Stimulated activated CD4-positive, alpha-beta T cell treated with anti-CD3 and anti-CD28 coated beads, Interleukin-12 subunit alpha, Interleukin-12 subunit beta, amount 100 ng/mL, for 24 hours (primary cell): ENCODE measurements at regions not wholly inside any gene's neighbourhood (a gene's known extent, or its start where the extent isn't known, plus 50 kb on each side); places are given as distances from the start of the nearest gene placed in this dataset.

Experiments used
- DNase-seq, 2 experiments: peaks; one replicate each; pipeline ENCODE4 v3.0.0-alpha.2; 2020; ENCODE audit warnings: low read depth in 2 of 2

- no peak for DNase-seq
Observed at GRCh38 chr7:116310141-116310540, 99.8 kb downstream of the TES start.

GRCh38 chr7:116311259-116311658, 100.9 kb downstream of the TES start:
- DNase-seq: no peak

DNA sequence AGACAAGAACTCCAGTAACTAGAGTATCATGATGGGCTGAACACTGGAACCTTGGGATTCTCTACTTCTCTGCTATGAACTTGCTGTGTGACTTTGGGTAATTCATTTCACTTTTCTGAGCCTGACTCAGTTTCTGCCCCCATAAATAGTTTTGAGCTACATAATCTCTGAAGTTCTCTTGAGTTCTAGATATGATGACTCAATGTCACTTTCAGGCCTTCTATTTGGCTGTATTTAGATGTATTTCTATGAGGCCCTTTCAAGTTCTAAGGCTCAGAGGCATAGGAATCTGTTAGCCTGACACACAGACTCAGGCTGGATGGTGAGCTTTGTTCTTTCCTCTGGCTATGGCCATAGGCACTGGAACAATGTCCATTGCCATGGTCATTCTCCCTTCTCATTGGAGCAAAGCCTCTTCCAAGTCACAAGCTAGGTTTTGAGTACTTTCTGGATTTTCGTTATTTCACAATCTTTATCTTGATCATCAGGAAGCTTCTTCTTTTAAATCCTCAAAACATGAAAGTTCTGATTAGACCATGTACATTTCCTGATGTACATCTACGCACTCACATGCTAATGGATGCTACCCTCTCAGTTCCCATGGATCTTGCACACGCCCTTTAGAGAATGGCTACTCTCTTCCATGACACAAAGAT, 101.6 kb downstream of the TES start:
- no peak for DNase-seq

- DNase-seq: no peak
Observed at GRCh38 chr7:116315293-116315692, 105.0 kb downstream of the TES start.

DNA sequence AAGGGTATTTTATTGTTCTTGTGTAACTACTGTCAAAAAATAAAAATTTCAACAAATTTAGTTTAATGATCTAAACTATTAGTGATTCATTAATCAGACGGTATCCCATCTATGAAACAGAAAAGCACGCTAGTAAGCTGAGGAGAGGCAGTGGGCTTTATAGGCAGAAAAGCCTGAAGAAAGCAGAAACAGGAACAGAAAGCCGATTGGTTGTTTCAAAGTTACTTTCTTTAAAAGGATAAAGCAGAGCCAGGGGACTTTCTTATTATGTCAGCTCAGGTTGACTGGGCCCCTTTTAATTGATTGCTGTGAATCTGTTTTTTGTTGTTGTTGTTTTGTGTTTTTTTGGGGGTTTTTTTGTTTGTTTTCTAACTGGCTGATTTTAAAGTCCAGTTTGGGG, 105.5 kb downstream of the TES start:
- DNase-seq: no peak

DNA sequence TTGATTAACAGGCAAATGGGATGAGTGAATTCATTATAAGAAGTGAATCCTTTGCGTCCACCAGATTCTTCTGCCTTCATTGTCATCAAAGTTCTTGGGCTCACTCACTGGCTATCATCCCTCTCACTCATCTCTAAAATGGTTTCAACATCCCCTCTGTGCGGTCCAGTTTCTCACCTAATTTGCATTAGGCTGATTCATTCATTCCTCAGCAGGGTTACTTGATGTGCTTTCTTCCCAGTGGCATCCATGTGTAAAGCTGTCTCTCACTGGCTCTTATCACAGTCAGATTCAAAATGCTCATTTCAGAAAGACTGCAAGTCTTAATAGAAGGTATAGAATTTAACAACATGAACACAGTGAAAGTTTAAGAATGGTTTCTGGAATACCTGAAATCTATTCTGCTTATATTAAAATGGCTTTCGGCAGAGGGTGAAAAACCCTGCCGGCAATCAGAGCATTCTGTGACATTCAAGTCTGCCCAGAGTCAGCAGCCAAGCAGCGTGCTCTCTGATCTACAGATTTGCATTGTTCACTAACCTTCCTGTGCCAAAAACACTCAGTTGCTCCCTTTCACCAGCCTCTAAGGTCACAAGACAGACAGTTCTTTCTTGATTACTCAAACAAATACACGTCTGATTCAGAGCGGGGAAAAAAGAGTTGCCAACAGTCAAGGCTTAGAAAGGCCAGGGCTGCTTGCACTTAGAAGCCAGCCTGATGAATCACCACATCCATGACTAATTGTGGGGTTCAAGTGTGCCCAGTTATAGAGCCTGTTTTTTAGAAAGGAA, 106.7 kb downstream of the TES start:
- peak in 1 of 2 experiments; percentile 5 for DNase-seq

- DNase-seq: no peak
Observed at GRCh38 chr7:116317907-116318306, 107.6 kb downstream of the TES start.

DNA sequence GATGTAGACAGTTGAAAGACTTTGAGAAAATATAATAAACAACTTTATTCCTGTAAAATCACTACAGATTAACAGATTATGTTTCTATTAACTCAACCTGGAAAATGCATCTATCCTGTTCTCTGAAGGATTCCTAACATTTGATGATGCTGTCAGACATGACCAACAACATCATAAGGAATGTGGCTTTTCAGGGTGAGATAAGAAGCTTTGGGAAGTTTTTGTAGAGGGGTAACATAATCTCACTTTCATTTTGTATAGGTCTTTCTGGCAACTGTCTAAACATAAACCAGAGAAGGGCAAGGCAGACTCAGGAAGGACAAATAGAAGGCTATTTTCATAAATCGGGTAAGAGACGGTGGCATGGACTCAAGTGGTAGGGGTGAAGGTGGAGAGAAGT, 112.2 kb downstream of the TES start:
- DNase-seq: no peak

DNA sequence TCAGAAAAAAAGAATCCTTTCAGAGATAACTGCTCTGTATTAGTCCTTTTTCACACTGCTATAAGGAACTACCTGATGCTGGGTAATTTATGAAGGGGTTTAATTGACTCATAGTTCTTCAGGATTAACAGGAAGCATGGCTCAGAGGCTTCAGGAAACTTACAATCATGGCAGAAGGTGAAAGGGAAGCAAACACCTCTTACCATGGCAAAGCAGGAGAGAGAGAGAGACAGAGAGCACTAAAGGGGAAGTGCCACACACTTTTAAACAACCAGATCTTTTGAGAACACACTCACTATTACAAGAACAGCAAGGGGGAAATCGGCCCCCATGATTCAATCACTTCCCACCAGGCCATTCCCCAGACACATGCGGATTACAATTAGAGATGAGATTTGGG, 114.2 kb downstream of the TES start:
- no peak for DNase-seq

- no peak for DNase-seq
Observed at GRCh38 chr7:116325517-116325916, 115.2 kb downstream of the TES start.

DNA sequence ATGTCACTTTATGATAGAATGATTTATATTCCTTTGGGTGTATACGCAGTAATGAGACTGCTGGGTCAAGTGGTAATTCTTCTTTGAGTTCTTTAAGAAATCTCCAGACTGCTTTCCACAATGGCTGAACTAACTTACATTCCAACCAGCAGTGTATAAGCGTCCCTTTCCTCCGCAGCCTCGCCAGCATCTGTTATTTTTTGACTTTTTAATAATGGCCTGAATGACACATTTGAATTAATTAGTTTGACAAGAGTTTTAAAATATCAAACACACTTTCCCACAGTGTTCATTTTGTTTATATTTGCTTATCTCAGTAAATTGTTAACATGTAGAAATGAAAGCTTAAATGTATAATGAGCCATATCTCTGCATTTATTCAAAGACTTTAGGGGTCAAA, 116.8 kb downstream of the TES start:
- no peak for DNase-seq

DNA sequence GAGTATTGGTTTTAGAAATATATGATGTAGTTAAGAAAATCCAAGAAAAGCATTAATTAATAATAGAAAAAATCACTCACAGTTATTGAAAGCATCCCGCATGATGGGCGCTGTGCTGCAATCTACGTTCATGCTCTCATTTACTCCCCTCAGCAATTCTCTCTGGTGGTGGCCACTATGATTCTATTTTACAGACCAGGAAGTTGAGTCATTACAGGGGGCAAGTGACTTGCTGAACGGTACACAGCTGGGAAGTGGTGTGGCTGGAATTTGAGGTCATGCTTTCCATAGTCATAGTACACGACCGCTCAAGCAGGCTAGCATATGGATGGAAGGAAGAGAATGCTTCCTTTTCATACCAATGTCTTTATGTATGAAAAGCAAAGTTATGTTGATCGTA, 117.4 kb downstream of the TES start:
- no peak for DNase-seq

GRCh38 chr7:116328161-116328560, 117.8 kb downstream of the TES start:
- no peak for DNase-seq

DNA sequence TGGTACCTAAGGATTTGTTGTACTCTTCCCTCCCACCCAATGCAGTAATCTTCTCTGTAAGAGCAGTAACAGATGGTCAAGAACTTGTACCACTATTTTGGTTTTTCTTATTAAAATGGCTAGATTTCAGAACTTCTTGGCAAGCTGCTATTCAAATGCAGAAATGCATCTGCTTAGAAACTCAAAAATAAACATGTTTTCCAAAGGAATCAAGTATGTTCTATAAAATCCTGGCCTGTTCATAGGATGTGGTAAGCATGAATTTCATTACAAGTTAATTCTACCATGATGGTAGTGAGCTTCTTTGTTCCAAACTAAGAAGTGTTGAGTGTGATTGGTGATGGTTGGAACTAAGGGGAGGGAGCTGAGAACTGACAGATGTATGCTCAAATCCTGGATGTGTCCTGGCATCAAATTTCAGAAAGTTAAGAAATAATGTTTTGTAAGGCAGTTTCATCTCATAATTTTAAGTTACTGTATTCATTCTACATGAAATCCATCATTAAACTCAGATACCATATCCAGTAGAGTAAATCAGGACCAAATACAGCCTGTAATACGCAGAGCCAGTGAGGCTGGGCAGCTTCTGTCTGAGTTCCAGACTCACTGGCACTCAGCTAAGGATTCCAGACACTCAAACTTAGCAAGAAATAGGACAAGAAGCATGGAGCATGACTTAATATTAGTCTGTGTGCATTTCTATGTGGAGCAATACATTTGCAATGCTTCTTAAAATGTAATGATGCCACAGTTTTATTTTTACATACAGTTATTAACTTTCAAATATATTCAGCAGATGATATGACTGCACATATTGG, 119.6 kb downstream of the TES start:
- no peak for DNase-seq

DNA sequence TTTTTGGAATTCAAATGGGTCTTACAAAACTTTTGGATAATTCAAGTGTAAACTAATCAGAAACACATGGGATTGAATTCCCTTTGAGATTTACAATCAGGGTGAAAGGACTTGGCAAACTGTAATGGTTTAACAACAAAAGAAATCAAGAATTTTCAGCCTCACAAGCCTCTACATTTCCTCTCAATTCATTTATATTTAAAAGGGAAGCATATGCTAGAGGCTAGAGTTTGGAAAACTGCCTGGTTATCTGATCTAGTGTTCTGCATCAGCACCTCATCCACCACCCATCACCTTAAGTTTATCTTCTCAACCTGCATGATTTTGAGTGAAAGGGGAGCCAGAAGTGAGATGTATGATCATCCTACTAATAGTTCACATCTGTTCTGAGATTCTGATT, 120.7 kb downstream of the TES start:
- DNase-seq: no peak

GRCh38 chr7:116332766-116333165, 122.4 kb downstream of the TES start:
- no peak for DNase-seq

- no peak for DNase-seq
Observed at GRCh38 chr7:116334555-116334954, 124.2 kb downstream of the TES start.

DNA sequence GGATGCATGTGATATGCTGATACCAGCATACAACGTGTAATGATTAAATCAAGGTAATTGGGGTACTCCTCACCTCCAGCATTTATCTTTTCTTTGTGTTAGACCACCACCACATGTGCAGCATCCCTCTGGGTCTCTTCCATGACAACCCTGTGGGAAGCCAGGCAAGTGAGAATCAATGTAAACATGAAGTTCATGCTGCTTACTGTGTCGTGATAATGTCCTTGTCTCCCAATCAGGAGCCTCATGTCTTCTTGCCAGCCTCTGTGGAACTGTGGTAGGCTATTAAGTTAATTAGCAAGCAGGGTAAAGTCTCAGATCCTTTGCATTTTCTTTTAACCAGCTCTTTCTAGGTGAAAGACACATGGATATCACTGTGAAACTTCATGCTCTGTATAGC, 126.7 kb downstream of the TES start:
- DNase-seq: no peak

DNA sequence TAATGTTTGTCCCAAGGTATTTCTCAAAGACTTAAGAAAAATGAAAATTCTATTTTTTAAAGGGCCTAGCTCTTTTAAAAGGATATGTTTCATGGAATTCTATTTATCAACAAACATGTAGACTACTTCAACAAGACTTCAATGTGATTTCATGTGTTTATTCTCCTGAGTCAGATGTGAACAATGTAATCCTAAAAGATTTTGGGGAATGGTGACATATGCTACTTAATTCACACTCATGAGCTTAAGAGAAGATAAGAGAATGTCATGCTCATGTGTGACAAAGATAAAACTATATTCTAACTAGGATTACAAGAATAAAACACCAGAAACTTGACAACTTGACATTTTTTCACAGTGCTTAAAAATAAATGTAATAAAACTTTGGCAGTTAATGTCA, 127.5 kb downstream of the TES start:
- no peak for DNase-seq

DNA sequence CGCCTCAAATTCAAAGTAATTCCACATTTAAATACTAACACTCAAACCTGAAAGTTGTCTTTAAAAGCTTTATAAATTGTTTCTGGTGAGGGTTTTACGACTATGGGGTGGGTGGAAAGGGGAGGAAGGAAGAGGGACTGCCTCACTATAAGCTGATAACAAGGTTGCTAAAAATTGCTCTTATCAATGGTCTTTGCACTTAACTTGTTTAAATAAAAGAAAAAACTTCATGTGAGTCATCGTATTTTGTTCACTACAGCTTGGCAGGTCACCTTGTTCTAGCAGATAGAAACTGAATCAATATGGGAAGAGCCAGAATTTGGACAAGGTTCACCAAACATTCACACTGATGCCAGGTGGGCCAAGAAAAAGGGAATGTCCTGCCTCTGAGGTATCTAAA, 129.2 kb downstream of the TES start:
- no peak for DNase-seq

DNA sequence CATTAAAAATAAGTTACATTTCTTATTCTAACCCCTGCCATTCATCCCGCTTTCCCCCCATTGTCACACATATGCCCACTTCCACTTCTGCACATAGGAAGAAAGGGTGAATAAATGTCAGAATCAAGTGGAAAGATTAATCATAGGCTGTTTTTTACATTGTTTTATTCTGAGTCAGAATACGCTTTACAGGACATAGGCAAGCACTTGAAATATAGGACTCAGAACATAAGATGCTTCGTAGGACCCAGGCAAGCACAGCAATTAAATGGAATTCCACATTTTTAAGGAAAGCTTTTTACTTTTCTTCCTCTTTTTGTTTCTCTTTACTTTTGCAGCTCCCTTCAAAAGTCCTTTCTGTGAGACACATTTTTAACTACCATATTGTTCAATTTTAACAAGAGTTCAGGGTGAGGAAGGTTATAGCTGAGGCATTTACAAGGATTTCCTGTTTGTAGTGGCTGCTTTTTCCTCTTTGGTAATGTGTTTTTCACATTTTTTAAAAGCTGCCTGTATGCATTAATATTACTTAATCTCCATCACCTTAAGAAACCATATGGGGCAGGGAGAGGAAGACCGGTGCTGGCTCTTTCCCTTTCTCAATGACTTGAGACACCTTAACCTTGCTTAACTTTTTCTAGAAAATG, 130.0 kb downstream of the TES start:
- DNase-seq: no peak
